GM13976 (cell line): ENCODE measurements at regions not wholly inside any gene's neighbourhood (a gene's known extent, or its start where the extent isn't known, plus 50 kb on each side); places are given as distances from the start of the nearest gene placed in this dataset.

Source experiments
- DNase-seq: peaks from one replicate; pipeline ENCODE4 v3.0.0; 2012; ENCODE audit warnings: low spot score
- in situ Hi-C: fragments of 300-500 bp; cut with MboI; formaldehyde crosslinking; loops from one replicate; pipeline ENCODE4 v1.12.0; 2022; ENCODE audit warnings: low sequenced_read_pairs, mixed read lengths, inconsistent platforms; ENCODE audit not compliant: unreplicated experiment
- TF ChIP-seq, protein P1 (sequence below): IDR thresholded peaks from 2 replicates; pipeline ENCODE4 v1.5.1; 2012; ENCODE audit warnings: borderline replicate concordance, mild to moderate bottlenecking; ENCODE audit not compliant: insufficient read depth; ENCODE audit errors: extremely low read depth, missing control alignments, control extremely low read depth

DNA sequence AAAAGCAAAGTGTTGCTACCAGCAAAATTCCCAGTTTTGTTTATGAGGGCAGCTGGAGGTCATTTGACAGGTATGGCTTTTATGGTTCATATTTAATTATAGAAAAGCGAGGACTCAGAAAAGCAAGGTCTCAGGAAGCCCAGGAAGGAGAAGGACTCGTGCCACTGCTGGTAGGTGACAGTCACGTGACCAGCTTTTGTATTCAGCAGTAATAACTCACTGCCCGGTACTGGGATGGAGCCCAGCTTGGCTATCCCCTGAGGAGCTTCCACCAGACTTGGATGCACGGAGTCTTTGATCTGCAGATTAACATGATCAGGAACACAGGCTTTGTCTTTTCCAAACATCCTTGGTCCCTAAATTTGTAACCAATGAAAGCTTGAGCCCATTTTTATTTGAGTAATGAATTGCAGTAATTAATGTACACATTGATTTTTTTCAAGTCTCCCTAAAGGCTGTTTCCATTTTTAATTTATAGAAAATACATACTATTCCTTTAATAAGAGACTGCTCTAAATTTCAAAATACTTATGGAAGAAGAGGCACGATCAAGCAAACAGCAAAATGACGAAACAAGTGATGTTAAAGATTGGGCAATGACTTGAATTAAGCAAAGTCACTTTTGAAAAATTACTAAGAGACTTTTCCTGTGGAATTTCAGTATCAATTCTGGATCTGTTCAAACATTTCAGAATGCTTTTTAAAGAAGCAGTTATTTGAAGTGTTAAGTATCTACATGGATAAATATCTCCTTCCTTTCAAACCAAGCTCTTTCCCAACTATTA is 251.7 kb upstream of the HNRNPA3 start:
- TF ChIP-seq, protein P1, sequence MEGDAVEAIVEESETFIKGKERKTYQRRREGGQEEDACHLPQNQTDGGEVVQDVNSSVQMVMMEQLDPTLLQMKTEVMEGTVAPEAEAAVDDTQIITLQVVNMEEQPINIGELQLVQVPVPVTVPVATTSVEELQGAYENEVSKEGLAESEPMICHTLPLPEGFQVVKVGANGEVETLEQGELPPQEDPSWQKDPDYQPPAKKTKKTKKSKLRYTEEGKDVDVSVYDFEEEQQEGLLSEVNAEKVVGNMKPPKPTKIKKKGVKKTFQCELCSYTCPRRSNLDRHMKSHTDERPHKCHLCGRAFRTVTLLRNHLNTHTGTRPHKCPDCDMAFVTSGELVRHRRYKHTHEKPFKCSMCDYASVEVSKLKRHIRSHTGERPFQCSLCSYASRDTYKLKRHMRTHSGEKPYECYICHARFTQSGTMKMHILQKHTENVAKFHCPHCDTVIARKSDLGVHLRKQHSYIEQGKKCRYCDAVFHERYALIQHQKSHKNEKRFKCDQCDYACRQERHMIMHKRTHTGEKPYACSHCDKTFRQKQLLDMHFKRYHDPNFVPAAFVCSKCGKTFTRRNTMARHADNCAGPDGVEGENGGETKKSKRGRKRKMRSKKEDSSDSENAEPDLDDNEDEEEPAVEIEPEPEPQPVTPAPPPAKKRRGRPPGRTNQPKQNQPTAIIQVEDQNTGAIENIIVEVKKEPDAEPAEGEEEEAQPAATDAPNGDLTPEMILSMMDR: no peak
- no peak for DNase-seq
- in situ Hi-C loops: no loop called here

DNA sequence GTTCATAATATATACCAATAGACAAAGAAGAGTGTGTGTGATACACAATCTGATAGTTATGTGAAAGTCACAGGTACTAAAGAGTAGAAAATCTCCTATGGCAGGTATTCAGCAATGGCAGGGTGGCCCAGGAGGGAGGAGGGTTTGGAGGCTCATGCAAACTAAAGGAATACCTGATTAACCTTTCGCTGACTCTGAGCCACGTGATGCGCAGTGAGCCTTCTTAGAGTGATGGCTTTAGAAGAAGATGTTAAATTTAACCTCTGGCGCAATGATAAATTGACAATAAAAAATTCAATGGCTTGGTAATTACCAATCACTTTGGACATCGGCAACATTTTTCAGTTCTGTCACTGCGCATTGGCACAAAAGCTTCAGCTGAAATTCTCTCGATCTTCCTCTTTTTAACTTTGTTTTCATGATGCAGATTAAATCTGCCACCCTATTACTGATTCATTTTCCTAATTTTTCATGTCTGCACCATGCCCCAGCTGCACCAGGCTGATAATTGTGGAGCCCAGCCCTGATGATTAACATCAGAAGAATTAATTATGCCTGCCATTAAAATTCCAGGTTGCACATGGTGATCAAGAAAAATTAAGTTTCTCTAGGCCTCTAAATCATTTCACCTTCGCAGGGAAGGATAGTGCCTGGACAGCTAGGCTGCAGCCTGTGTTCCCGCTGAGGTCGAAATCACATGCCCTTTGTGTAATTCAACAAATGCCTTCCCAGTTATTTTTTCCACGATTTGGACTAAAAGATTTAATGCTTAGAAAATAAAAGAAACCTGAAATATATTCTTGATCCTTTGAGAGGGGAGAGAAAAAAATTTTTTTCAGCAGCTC is 250.6 kb upstream of the HNRNPA3 start:
- in situ Hi-C loops: no loop called here
- no peak for DNase-seq
- TF ChIP-seq, protein P1: no peak

GRCh38 chr2:176963568-176964287 is 248.9 kb upstream of the HNRNPA3 start:
- in situ Hi-C loops: no loop called here
- no peak for DNase-seq
- TF ChIP-seq, protein P1: no peak

- TF ChIP-seq, protein P1: no peak
- DNase-seq: peak; percentile 2
- in situ Hi-C loops: no loop called here
Measured at GRCh38 chr2:176967911-176968450, 244.6 kb upstream of the HNRNPA3 start.

DNA sequence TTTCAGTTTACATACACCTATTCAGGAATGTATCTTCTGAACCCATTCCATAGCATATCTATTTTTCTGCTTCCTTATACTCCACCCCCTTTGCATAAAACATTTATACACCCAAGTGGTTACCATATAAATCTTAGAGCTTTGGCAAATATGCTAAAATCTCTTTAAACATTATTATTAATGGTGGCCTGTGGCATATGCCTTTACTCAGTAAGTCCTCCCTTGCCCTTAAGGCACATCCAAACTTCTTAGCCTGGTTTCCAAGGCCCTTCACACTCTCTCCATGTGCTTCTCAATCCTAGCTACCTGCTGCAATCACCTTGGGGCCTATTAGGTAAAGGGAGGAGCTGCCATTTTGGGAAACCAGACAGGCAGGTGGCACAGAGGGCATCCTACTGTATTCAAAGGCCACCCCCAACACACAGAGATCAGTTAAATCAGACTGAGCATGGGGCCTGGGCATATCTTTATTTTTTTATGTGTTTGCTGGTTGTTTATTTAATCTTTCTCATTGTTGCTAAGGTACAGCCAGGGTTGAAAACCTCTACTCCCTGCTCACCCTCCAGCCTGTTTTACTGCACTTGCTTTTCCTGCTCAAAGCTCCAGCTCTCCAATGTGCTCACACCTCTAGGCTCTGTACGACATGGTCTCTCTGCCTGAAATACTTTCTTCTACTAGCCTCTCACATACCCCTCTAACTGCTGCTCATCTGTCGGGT is 242.8 kb upstream of the HNRNPA3 start:
- TF ChIP-seq, protein P1: no peak
- in situ Hi-C loops: no loop called here

More for the DNA sequence above, 242.8 kb upstream of the HNRNPA3 start:
- no peak for DNase-seq
